Large intestine (tissue), 3 donors: ENCODE measurements at regions not wholly inside any gene's neighbourhood (a gene's known extent, or its start where the extent isn't known, plus 50 kb on each side); places are given as distances from the start of the nearest gene placed in this dataset.

Experiments
- DNase-seq, 2 donors: peaks; one replicate each; pipeline versions ENCODE4 v3.0.0 to v3.0.0-alpha.2; 2013
- H3K27ac ChIP-seq: one replicate; pipeline ENCODE4 v1.5.1; 2013; ENCODE audit warnings: low read length
- H3K27me3 ChIP-seq: 2 replicates; pipeline ENCODE4 v1.6.1; 2013; ENCODE audit warnings: low read length; ENCODE audit not compliant: control insufficient read depth, insufficient read depth
- H3K36me3 ChIP-seq: 2 replicates; pipeline ENCODE4 v1.6.1; 2013; ENCODE audit warnings: low read length; ENCODE audit not compliant: control insufficient read depth, insufficient read depth
- H3K4me1 ChIP-seq: one replicate; pipeline ENCODE4 v1.6.1; 2013; ENCODE audit warnings: low read length; ENCODE audit not compliant: control insufficient read depth, insufficient read depth
- H3K4me3 ChIP-seq: one replicate; pipeline ENCODE4 v1.5.1; 2013; ENCODE audit warnings: low read length
- H3K9me3 ChIP-seq: one replicate; pipeline ENCODE4 v1.6.1; 2013; ENCODE audit warnings: mild to moderate bottlenecking, low read depth, low read length, moderate library complexity; ENCODE audit not compliant: control insufficient read depth
- WGBS: methylation state at CpG from one replicate; pipeline ENCODE4 v1.1.5; 2013; ENCODE audit warnings: low lambda C conversion rate; ENCODE audit not compliant: insufficient coverage; 5-methylcytosine and 5-hydroxymethylcytosine counted together

DNA sequence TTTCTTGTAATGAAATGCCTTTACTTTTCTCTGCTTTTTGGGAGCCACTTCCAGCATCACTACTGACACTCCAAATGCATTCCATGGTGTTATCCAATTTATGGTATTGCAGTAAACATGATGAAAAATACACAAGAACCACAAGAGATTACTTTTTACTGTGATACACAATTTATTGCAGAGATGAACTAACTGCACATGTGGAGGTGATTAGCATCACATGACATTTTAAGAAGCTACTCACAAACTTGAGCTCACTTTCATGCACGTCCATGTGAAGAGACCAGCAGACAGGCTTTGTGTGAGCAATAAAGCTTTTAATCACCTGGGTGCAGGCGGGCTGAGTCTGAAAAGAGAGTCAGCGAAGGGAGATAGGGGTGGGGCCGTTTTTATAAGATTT is 780.5 kb upstream of the GOT2 start:
- no CpG with 5 or more reads among the region's 4 CpGs for WGBS
- no peak for DNase-seq
- Histone ChIP-seq H3K9me3 (no peaks in the 10 kb centered on the region), H3K27ac (no peak overlapping the region), H3K27me3 (no peaks in the 10 kb centered on the region), H3K4me3 (no peak overlapping the region), H3K4me1 (no peaks in the 10 kb centered on the region), H3K36me3 (no peaks in the 10 kb centered on the region)

DNA sequence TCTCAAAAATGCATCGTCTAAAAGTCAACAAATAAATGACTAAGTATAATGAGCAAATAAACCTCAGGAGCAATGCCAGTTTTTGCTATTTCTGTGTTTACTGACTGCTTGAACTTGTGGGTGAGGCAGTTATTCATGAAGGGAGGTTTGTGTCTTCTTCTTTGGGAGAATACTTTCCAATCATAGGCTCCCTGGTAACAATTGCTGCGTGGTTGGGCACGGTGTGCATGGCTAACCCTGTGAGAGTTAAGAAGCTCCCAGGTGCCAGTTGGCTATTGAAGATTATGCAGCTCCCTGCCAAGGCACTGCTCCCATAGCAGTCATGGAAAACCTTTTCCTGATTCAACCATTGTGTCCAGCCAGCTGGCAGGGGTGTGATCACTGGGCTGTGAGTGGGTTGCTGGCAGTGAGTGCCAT is 775.9 kb upstream of the GOT2 start:
- Histone ChIP-seq H3K36me3 (no peaks in the 10 kb centered on the region), H3K4me3 (no peak overlapping the region), H3K9me3 (no peaks in the 10 kb centered on the region), H3K27ac (no peak overlapping the region), H3K27me3 (no peaks in the 10 kb centered on the region), H3K4me1 (no peaks in the 10 kb centered on the region)
- no peak for DNase-seq
- WGBS: no CpG with 5 or more reads among the region's 3 CpGs

DNA sequence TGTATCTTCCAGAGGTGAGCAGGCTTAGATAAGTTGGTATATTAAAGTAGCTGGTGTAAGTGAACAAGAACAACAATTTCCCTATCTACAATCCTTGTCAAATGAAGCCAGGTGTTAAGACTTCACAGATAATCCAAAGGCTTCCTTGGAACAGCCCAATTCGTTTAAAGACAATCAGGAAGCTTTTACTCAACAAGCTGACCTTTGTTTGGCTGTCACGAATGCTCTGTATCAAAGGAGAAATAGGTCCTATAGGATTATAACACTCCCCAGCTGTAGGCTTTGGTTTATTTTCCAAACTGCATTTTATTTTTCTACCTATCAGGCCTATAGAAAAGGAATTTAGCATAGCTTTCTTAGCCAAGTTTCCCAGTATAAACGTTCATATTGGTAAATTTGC is 766.5 kb upstream of the GOT2 start:
- H3K27ac ChIP-seq: no peak overlapping the region
- H3K36me3 ChIP-seq: no peaks in the 10 kb centered on the region
- no peak for DNase-seq
- H3K27me3 ChIP-seq: no peaks in the 10 kb centered on the region
- whole genome bisulfite sequencing: 83% methylated on average over 1 of the region's 3 CpGs
- H3K4me1 ChIP-seq: no peaks in the 10 kb centered on the region
- no peaks in the 10 kb centered on the region for H3K9me3 ChIP-seq
- H3K4me3 ChIP-seq: no peak overlapping the region

DNA sequence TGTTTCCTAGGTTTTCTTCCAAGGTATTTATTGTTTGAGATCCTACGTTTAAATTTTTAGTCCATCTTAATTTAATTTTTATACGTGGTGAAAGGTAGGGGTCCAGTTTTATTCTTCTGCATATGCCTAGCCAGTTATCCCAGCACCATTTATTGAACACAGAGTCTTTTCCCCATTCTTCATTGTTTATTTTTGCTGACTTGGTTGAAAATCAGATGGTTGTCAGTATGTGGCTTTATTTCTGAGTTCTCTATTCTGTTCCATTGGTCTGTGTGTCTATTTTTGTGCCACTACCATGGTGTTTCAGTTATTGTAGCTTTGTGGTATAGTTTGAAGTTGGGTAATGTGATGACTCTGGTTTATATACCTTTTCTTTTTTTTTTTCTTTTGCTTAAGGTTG is 753.0 kb upstream of the GOT2 start:
- Histone ChIP-seq H3K4me1 (no peaks in the 10 kb centered on the region), H3K27me3 (no peaks in the 10 kb centered on the region), H3K4me3 (no peak overlapping the region), H3K36me3 (no peaks in the 10 kb centered on the region), H3K27ac (no peak overlapping the region), H3K9me3 (no peaks in the 10 kb centered on the region)
- DNase-seq: no peak
- WGBS: 94% methylated on average over 2 of the region's 2 CpGs

DNA sequence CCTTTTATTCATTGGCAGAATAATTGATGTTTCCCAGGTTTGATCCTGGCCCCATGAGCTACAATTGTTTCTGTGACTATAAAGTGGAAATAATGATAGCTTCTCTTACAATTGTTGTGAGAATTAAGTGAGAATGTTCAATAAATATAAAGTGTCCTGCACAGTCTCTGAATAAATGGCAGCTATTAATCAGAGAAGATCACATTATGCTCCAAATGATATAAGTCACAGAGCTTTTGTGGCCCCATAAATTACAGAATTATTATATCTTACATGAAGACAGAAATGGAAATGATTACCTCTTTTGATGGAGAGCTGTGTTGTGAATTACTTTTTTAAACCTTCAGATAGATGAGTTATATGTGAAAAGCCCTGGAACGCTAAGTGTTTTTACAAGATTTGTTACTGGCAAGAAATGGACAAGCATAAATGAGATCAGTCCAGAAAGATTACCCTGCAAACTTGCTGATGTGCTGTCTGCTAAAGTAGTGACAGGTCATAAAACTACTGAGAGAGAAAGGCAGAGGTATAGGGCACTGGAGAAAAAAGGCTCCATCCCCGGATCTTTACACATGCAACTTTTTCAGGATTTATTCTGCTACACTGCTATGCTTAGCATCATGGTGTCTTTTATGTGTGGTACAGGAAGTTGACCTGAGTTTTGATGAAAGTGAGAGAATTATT is 750.9 kb upstream of the GOT2 start:
- Histone ChIP-seq H3K27ac (no peak overlapping the region), H3K36me3 (no peaks in the 10 kb centered on the region), H3K4me3 (no peak overlapping the region), H3K9me3 (no peaks in the 10 kb centered on the region), H3K27me3 (no peaks in the 10 kb centered on the region), H3K4me1 (no peaks in the 10 kb centered on the region)
- DNase-seq: no peak
- no CpG with 5 or more reads among the region's 2 CpGs for whole genome bisulfite sequencing

DNA sequence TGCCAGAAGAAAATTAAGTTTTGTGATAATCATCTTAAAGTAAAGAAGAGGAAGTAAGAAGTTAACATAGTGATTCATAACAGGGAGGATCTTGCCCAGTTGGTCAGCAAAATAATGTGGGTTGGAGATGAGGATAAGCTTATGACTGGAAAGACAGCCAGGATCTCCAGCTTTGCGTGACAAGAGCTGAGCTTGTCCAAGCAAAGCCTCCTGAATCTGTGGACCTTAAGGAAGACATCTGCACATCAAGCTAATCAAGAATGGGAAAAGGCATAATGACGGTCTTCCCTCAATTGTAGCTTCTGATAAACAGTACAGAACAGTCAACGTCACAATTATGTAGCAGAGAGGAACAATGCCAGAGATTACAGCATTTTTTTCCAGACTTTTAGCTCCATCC is 744.7 kb upstream of the GOT2 start:
- no peaks in the 10 kb centered on the region for H3K36me3 ChIP-seq
- no peak overlapping the region for H3K4me3 ChIP-seq
- H3K9me3 ChIP-seq: no peaks in the 10 kb centered on the region
- no peaks in the 10 kb centered on the region for H3K4me1 ChIP-seq
- DNase-seq: no peak
- no peaks in the 10 kb centered on the region for H3K27me3 ChIP-seq
- WGBS: 82% methylated on average over 2 of the region's 3 CpGs
- no peak overlapping the region for H3K27ac ChIP-seq

DNA sequence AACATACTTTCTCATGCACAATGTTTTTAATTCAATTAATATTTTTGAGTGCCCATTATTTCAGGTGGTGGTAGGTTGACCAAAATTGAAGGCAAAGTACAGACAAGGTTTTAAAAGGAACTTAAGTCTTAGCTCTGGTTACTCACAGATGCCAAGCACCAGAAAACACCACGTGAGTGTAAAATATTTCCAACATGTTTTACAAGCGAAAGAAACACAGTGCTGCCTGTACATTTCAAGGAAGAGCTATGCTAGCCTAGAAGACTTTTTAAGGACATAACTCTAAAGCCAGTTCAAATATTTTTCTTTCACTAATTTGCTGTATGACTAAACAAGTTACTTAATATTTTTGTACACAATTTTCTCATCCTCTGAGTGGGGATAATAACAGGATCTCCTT is 736.4 kb upstream of the GOT2 start:
- no peaks in the 10 kb centered on the region for H3K9me3 ChIP-seq
- no peak overlapping the region for H3K4me3 ChIP-seq
- no peak overlapping the region for H3K27ac ChIP-seq
- no peaks in the 10 kb centered on the region for H3K4me1 ChIP-seq
- no peaks in the 10 kb centered on the region for H3K36me3 ChIP-seq
- DNase-seq: no peak
- no peaks in the 10 kb centered on the region for H3K27me3 ChIP-seq
- no CpG with 5 or more reads among the region's 2 CpGs for WGBS

DNA sequence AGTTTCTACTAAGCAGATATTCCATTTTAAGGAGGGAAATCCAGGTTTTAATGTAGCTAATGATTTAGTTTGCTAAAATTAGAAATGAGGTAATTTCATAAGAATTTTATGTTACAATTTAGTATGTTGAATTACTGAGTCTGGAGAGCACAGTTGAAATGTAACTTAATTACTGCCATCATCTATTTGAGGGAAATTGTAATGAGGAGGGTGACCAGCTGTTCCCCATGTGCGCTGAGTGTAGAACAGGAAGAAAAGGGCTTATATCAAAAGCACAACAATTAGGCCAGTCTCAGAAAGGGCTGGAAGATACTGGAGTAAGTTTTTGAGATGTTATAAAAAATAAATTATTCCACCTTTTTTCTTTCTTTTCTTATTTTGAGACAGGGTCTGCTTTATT is 735.1 kb upstream of the GOT2 start:
- WGBS: 100% methylated on average over 1 of the region's 1 CpG
- DNase-seq: no peak

DNA sequence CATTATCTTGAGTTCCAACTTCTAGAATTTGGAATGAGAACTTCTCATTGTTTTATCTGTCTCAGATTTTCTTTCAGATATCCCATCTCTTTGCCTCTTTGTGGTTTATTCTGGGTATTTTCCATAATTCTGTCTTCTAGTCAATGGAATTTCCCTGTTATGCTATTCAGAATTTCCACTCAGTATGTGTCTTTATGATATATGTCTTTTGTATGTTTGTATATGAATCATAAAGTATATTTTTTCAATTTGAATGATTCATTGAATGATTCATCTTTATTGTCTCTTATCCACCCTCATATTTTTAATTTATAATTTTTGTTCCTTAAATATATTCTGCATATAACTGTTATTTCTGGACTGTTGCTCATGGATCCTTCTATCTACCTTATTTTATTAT is 729.7 kb upstream of the GOT2 start:
- no peak overlapping the region for H3K27ac ChIP-seq
- no peaks in the 10 kb centered on the region for H3K9me3 ChIP-seq
- no peaks in the 10 kb centered on the region for H3K4me1 ChIP-seq
- H3K4me3 ChIP-seq: no peak overlapping the region
- H3K36me3 ChIP-seq: no peaks in the 10 kb centered on the region
- no peak for DNase-seq
- no peaks in the 10 kb centered on the region for H3K27me3 ChIP-seq

More for the DNA sequence above, 735.1 kb upstream of the GOT2 start:
- Histone ChIP-seq H3K27me3 (no peaks in the 10 kb centered on the region), H3K9me3 (no peaks in the 10 kb centered on the region), H3K27ac (no peak overlapping the region), H3K4me1 (no peaks in the 10 kb centered on the region), H3K4me3 (no peak overlapping the region), H3K36me3 (no peaks in the 10 kb centered on the region)

DNA sequence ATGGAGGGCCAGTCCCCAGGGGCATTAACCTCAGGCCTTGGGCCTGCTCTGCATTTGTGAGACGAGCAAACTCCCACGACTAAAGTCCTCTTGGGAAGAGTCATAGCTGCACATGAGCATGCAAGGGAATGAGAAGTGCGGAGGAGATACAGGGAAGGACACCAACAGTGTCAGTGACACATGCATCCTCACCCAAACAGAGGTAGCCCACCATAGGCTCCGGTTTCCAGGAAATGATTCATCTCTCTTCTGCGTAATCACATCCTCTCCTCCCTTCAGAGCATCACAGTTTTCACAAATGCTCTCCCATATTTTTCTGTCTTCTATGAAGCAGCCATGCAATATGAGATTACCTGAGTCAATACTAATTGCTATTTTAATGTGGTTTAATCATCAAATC is 725.7 kb upstream of the GOT2 start:
- Histone ChIP-seq H3K9me3 (no peaks in the 10 kb centered on the region), H3K4me1 (no peaks in the 10 kb centered on the region), H3K27ac (no peak overlapping the region), H3K36me3 (no peaks in the 10 kb centered on the region), H3K27me3 (no peaks in the 10 kb centered on the region), H3K4me3 (no peak overlapping the region)
- no peak for DNase-seq
- 83% methylated on average over 2 of the region's 5 CpGs for WGBS

DNA sequence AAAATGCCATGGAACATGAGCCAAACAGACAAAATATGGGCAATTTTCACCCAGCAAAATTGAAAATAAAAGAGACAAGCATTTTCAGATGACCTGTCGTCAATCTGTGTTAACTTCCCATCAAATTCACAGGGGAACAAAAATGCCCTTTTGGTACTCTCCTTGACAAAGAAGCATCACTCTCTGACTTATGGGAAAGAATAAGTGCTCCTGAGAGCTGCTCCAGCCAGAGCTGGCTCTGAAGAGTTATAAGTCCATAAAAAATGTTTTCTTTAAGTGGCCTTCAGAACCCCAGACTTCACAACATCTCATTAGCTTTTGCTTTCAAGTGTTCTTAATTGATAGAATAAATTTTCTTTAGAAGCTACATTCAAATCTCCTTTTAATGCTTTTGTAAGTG is 721.4 kb upstream of the GOT2 start:
- no peak overlapping the region for H3K27ac ChIP-seq
- H3K27me3 ChIP-seq: no peaks in the 10 kb centered on the region
- H3K36me3 ChIP-seq: no peaks in the 10 kb centered on the region
- H3K9me3 ChIP-seq: no peaks in the 10 kb centered on the region
- no peaks in the 10 kb centered on the region for H3K4me1 ChIP-seq
- no CpG with 5 or more reads among the region's 1 CpG for WGBS
- no peak for DNase-seq
- no peak overlapping the region for H3K4me3 ChIP-seq
